H9 (cell line): ENCODE measurements at regions not wholly inside any gene's neighbourhood (a gene's known extent, or its start where the extent isn't known, plus 50 kb on each side); places are given as distances from the start of the nearest gene placed in this dataset.

ENCODE experiments used
- DNase-seq: peaks from one replicate; pipeline ENCODE4 v3.0.0-alpha.2; 2017
- H2AFZ ChIP-seq: one replicate; pipeline ENCODE4 v1.6.1; 2013; ENCODE audit warnings: mild to moderate bottlenecking, low read length, control low read depth, moderate library complexity
- H2AK5ac ChIP-seq: 2 replicates; pipeline ENCODE4 v1.6.1; 2013; ENCODE audit warnings: low read length, control low read depth, mixed read lengths; ENCODE audit not compliant: insufficient read length
- H2BK120ac ChIP-seq: one replicate; pipeline ENCODE4 v1.6.1; 2013; ENCODE audit warnings: low read depth, mild to moderate bottlenecking, low read length, control low read depth, inconsistent platforms; ENCODE audit not compliant: poor library complexity, severe bottlenecking
- H2BK12ac ChIP-seq: 2 replicates; pipeline ENCODE4 v1.6.1; 2013; ENCODE audit warnings: low read length, control low read depth, mixed read lengths, low read depth; ENCODE audit not compliant: insufficient read length
- H2BK15ac ChIP-seq: 2 replicates; pipeline ENCODE4 v1.6.1; 2013; ENCODE audit warnings: low read depth, low read length, control low read depth
- H2BK20ac ChIP-seq: one replicate; pipeline ENCODE4 v1.6.1; 2013; ENCODE audit warnings: low read depth, mild to moderate bottlenecking, low read length, control low read depth, inconsistent platforms; ENCODE audit not compliant: poor library complexity, severe bottlenecking
- H2BK5ac ChIP-seq: 2 replicates; pipeline ENCODE4 v1.6.1; 2013; ENCODE audit warnings: low read length, control low read depth, mixed read lengths; ENCODE audit not compliant: insufficient read length
- H3K14ac ChIP-seq: 2 replicates; pipeline ENCODE4 v1.6.1; 2013; ENCODE audit warnings: low read length, control low read depth; ENCODE audit not compliant: insufficient read depth
- H3K18ac ChIP-seq: 2 replicates; pipeline ENCODE4 v1.6.1; 2013; ENCODE audit warnings: low read depth, mild to moderate bottlenecking, mixed read lengths, low read length, control low read depth; ENCODE audit not compliant: insufficient read length
- H3K23ac ChIP-seq: 2 replicates; pipeline ENCODE4 v1.6.1; 2013; ENCODE audit warnings: low read length, control low read depth, mixed read lengths, low read depth; ENCODE audit not compliant: insufficient read length
- H3K23me2 ChIP-seq: 2 replicates; pipeline ENCODE4 v1.6.1; 2013; ENCODE audit warnings: low read depth, mild to moderate bottlenecking, mixed read lengths, low read length, control low read depth; ENCODE audit not compliant: insufficient read length, poor library complexity, severe bottlenecking
- H3K27ac ChIP-seq: 2 replicates; pipeline ENCODE4 v1.5.1; 2013; ENCODE audit warnings: low read length, control low read depth, mixed read lengths, low read depth; ENCODE audit not compliant: insufficient read length
- H3K27me3 ChIP-seq: 2 replicates; pipeline ENCODE4 v1.6.1; 2013; ENCODE audit warnings: low read length, control low read depth, inconsistent platforms; ENCODE audit not compliant: insufficient read depth
- H3K4ac ChIP-seq: 2 replicates; pipeline ENCODE4 v1.6.1; 2013; ENCODE audit warnings: low read depth, mild to moderate bottlenecking, control low read depth, inconsistent platforms, low read length, moderate library complexity
- H3K4me1 ChIP-seq: 2 replicates; pipeline ENCODE4 v1.6.1; 2013; ENCODE audit warnings: low read length, control low read depth, inconsistent platforms; ENCODE audit not compliant: insufficient read depth
- H3K4me2 ChIP-seq: 2 replicates; pipeline ENCODE4 v1.6.1; 2013; ENCODE audit warnings: low read length, control low read depth, mixed read lengths; ENCODE audit not compliant: insufficient read length, insufficient read depth
- H3K56ac ChIP-seq: 2 replicates; pipeline ENCODE4 v1.6.1; 2013; ENCODE audit warnings: low read depth, mild to moderate bottlenecking, mixed read lengths, low read length, control low read depth; ENCODE audit not compliant: insufficient read length
- H3K79me1 ChIP-seq: 2 replicates; pipeline ENCODE4 v1.6.1; 2013; ENCODE audit warnings: low read depth, mild to moderate bottlenecking, moderate library complexity, low read length, control low read depth, inconsistent platforms; ENCODE audit not compliant: insufficient read depth, poor library complexity, severe bottlenecking
- H3K79me2 ChIP-seq: 2 replicates; pipeline ENCODE4 v1.6.1; 2013; ENCODE audit warnings: low read length, control low read depth, inconsistent platforms; ENCODE audit not compliant: insufficient read depth
- H3K9ac ChIP-seq: 2 replicates; pipeline ENCODE4 v1.6.1; 2013; ENCODE audit warnings: low read length, control low read depth, mixed read lengths; ENCODE audit not compliant: insufficient read length; ENCODE audit errors: extremely low read depth
- H3K9me3 ChIP-seq: one replicate; pipeline ENCODE4 v1.6.1; 2013; ENCODE audit warnings: low read depth, low read length, inconsistent platforms; ENCODE audit not compliant: control insufficient read depth
- H3T11ph ChIP-seq: one replicate; pipeline ENCODE4 v1.6.1; 2013; ENCODE audit warnings: mild to moderate bottlenecking, low read length, control low read depth, inconsistent platforms
- H4K20me1 ChIP-seq: one replicate; pipeline ENCODE4 v1.6.1; 2013; ENCODE audit not compliant: control insufficient read depth, insufficient read length, insufficient read depth
- H4K5ac ChIP-seq: 2 replicates; pipeline ENCODE4 v1.6.1; 2013; ENCODE audit warnings: low read depth, mild to moderate bottlenecking, mixed read lengths, low read length, control low read depth; ENCODE audit not compliant: insufficient read length
- H4K8ac ChIP-seq: replicated peaks from 2 replicates; pipeline ENCODE4 v1.6.1; 2013; ENCODE audit warnings: low read length, control low read depth, mixed read lengths, low read depth; ENCODE audit not compliant: insufficient read length
- H4K91ac ChIP-seq: 2 replicates; pipeline ENCODE4 v1.6.1; 2013; ENCODE audit warnings: low read depth, mild to moderate bottlenecking, moderate library complexity, mixed read lengths, low read length, control low read depth; ENCODE audit not compliant: insufficient read length
- H3K27ac Mint-ChIP-seq, 3 experiments: 2 replicates in 2 of 3; 3 replicates in 1 of 3; pipeline ENCODE4 v1.8.0; 2020 to 2021; ENCODE audit warnings: mixed read lengths in 3 of 3, mild to moderate bottlenecking in 1 of 3, moderate library complexity in 1 of 3
- H3K27me3 Mint-ChIP-seq: 2 replicates; pipeline ENCODE4 v1.8.0; 2021; ENCODE audit warnings: low read depth, mild to moderate bottlenecking, moderate library complexity, mixed read lengths
- H3K36me3 Mint-ChIP-seq, 3 experiments: 2 replicates in 2 of 3; 3 replicates in 1 of 3; pipeline ENCODE4 v1.8.0; 2020 to 2021; ENCODE audit warnings: low read depth in 3 of 3, mixed read lengths in 3 of 3; ENCODE audit not compliant: insufficient read depth in 1 of 3
- H3K4me1 Mint-ChIP-seq, 2 experiments: 2 replicates each; pipeline ENCODE4 v1.8.0; 2020; ENCODE audit warnings: mixed read lengths in 2 of 2
- H3K4me3 Mint-ChIP-seq, 2 experiments: 2 replicates in 1 of 2; 3 replicates in 1 of 2; pipeline ENCODE4 v1.8.0; 2020 to 2021; ENCODE audit warnings: mild to moderate bottlenecking in 2 of 2, mixed read lengths in 2 of 2, moderate library complexity in 1 of 2
- H3K9me3 Mint-ChIP-seq, 2 experiments: 2 replicates in 1 of 2; 3 replicates in 1 of 2; pipeline ENCODE4 v1.8.0; 2020; ENCODE audit warnings: mild to moderate bottlenecking in 2 of 2, mixed read lengths in 2 of 2, moderate library complexity in 1 of 2
- CTCF ChIP-seq: fragments of 200-600 bp; sonication (generic); conservative IDR thresholded peaks from 3 replicates; pipeline ENCODE4 v1.8.0; 2021; ENCODE audit warnings: antibody characterized with exemption, mild to moderate bottlenecking
- WGBS: extraction: QIAGEN DNeasy Blood & Tissue Kit; methylation state at CpG from one replicate; pipeline ENCODE4 v1.1.7; 2013; ENCODE audit warnings: missing lambda C conversion rate, low lambda C conversion rate, mixed read lengths; ENCODE audit not compliant: insufficient read length; ENCODE audit errors: extremely low coverage; 5-methylcytosine and 5-hydroxymethylcytosine counted together

- H3K36me3 Mint-ChIP-seq, result no peaks in the 10 kb centered on the region
- no peak overlapping the region for H2AK5ac ChIP-seq
- H3K18ac ChIP-seq, result no peak overlapping the region
Measured at GRCh38 chr15:92811148-92811913, 88.8 kb upstream of the CHD2 start.

More at GRCh38 chr15:92811148-92811913, 88.8 kb upstream of the CHD2 start:
- no peak overlapping the region for H3K4ac ChIP-seq
- no peak overlapping the region for H3T11ph ChIP-seq
- H4K5ac ChIP-seq, result no peak overlapping the region
- H3K9me3 ChIP-seq, result no peaks in the 10 kb centered on the region
- Mint-ChIP-seq H3K4me3 (peak overlapping the region in 1 of 2 experiments; percentile 54; a peak in 3 of 5 replicates), H3K4me1 (peaks cover 37 to 41% of the 10 kb centered on the region in 2 experiments), H3K27ac (peak overlapping the region in 2 of 3 experiments; percentile 93 to 100; a peak in 4 of 7 replicates), H3K9me3 (no peaks in the 10 kb centered on the region; a peak in 1 of 5 replicates), H3K27me3 (no peaks in the 10 kb centered on the region)
- no peak for TF ChIP-seq CTCF
- no CpG with 5 or more reads among the region's 6 CpGs for WGBS
- no peak overlapping the region for H2BK12ac ChIP-seq
- no peaks in the 10 kb centered on the region for H3K79me1 ChIP-seq
- H2AFZ ChIP-seq, result no peak overlapping the region
- peaks cover 7% of the 10 kb centered on the region; the same call in 1 of the 2 replicates for H3K4me1 ChIP-seq
- no peak overlapping the region for H2BK5ac ChIP-seq
- H2BK20ac ChIP-seq, result no peak overlapping the region
- no peak overlapping the region for H2BK15ac ChIP-seq
- DNase-seq, result no peak
- no peak overlapping the region for H3K14ac ChIP-seq
- no peak overlapping the region for H3K56ac ChIP-seq
- H4K91ac ChIP-seq, result no peak overlapping the region
- no peaks in the 10 kb centered on the region for H3K27me3 ChIP-seq
- H4K20me1 ChIP-seq, result no peaks in the 10 kb centered on the region
- no peak overlapping the region for H3K23ac ChIP-seq
- no peak overlapping the region for H4K8ac ChIP-seq
- H3K79me2 ChIP-seq, result no peaks in the 10 kb centered on the region
- H3K9ac ChIP-seq, result peak overlapping the region; percentile 36
- no peak overlapping the region for H2BK120ac ChIP-seq
- peaks cover 18% of the 10 kb centered on the region for H3K23me2 ChIP-seq
- peak overlapping the region; percentile 57 for H3K4me2 ChIP-seq
- no peak overlapping the region for H3K27ac ChIP-seq
